ENCODE measurements at regions not wholly inside any gene's neighbourhood (a gene's known extent, or its start where the extent isn't known, plus 50 kb on each side); places are given as distances from the start of the nearest gene placed in this dataset.

DNA sequence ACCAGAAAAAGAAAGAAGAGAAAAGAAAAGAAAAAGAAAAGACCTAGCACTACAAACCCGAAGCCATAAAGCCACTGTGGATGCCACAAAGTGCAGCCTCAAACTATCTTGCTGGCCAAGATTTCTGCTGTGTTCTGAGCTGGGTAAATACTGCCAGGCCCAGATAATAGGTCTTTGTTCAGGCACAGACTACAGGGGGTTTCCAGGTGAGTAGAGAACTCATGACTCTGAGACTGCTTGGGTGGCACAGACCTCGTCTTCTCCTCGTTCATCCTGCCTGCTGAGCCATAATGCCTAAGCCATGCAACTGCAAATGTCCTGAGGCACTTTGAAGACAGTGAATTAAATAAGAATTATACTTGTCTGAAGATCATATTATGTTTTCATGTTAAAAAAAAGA lies 651.8 kb downstream of the LMO4 start:
- Histone ChIP-seq H3K9me3 (no peaks in the 10 kb centered on the region), H3K36me3 (replicated peaks in 1 of 2; ENCODE audit: insufficient read depth in 1 of 2, low read depth in 2 of 2) (no peaks in the 10 kb centered on the region), H3K27ac (peak overlapping the region in 2 of 4 donors; percentile 15 to 20), H3K27me3 (no peaks in the 10 kb centered on the region), H3K4me1 (no peaks in the 10 kb centered on the region), H3K4me3 (no peak overlapping the region)
- DNase-seq: peak in 2 of 4 donors; percentile 8 to 13
- ATAC-seq: peak; percentile 75
- intact Hi-C loops (cut with DNase I): no loop called here
- 7 to 12% methylated on average over 3 of the region's 3 CpGs for WGBS, 2 donors
- TF ChIP-seq, protein P1, sequence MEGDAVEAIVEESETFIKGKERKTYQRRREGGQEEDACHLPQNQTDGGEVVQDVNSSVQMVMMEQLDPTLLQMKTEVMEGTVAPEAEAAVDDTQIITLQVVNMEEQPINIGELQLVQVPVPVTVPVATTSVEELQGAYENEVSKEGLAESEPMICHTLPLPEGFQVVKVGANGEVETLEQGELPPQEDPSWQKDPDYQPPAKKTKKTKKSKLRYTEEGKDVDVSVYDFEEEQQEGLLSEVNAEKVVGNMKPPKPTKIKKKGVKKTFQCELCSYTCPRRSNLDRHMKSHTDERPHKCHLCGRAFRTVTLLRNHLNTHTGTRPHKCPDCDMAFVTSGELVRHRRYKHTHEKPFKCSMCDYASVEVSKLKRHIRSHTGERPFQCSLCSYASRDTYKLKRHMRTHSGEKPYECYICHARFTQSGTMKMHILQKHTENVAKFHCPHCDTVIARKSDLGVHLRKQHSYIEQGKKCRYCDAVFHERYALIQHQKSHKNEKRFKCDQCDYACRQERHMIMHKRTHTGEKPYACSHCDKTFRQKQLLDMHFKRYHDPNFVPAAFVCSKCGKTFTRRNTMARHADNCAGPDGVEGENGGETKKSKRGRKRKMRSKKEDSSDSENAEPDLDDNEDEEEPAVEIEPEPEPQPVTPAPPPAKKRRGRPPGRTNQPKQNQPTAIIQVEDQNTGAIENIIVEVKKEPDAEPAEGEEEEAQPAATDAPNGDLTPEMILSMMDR (IDR thresholded peaks at IDR 0.05): no peak
- no peak for TF ChIP-seq POLR2A (IDR thresholded peaks at IDR 0.05)

DNA sequence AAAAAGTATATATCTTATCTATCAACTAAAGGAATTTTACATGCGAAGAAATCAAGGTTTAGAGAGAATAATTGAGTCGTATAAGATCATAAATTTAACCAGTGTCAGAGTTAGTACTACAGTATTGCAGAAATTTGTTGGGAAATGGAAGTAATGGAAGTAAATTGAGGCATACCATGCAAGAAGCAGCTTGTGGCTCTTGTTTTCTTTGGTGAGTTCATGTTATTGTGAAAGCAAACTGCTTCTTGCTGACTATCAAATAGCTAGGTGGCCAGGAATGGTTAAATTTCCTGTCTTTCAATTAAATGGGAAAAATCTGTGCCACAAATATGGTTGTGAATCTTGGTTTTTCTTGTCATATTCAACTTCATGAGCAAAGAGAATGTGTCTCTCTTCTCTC lies 652.7 kb downstream of the LMO4 start:
- ATAC-seq: no peak
- no peaks in the 10 kb centered on the region for H3K36me3 ChIP-seq (replicated peaks in 1 of 2; ENCODE audit: insufficient read depth in 1 of 2, low read depth in 2 of 2)
- intact Hi-C loops (cut with DNase I): no loop called here
- 82% methylated on average over 2 of the region's 2 CpGs for WGBS, 2 donors
- no peak overlapping the region for H3K4me3 ChIP-seq
- no peaks in the 10 kb centered on the region for H3K27me3 ChIP-seq
- H3K9me3 ChIP-seq: no peaks in the 10 kb centered on the region
- no peaks in the 10 kb centered on the region for H3K4me1 ChIP-seq
- H3K27ac ChIP-seq: no peak overlapping the region
- DNase-seq: no peak
- TF ChIP-seq POLR2A (IDR thresholded peaks at IDR 0.05): no peak
- TF ChIP-seq, protein P1 (IDR thresholded peaks at IDR 0.05): no peak

DNA sequence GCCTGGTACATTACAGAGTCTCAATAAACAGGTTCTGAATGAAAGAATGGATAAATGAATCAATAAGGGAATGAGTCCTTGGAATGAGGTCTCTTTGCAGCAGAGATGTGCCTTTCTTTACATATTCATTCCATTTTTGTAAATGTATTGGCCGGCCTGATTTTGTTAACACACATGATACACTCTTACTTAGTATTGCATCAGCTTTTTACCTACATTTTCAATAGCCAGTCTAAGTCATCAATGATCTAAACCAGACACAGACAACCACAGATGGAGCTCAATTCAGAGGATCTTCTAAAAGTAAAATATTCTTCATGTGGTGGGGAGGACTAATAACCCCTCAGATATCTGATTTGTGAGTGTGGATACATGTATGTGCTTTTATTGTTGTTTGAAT lies 653.1 kb downstream of the LMO4 start:
- no peaks in the 10 kb centered on the region for H3K4me1 ChIP-seq
- DNase-seq: no peak
- H3K9me3 ChIP-seq: no peaks in the 10 kb centered on the region
- WGBS, 2 donors: 90 to 100% methylated on average over 1 of the region's 1 CpG
- no peak for ATAC-seq
- no peak overlapping the region for H3K27ac ChIP-seq
- H3K4me3 ChIP-seq: no peak overlapping the region
- no peaks in the 10 kb centered on the region for H3K27me3 ChIP-seq
- TF ChIP-seq, protein P1 (IDR thresholded peaks at IDR 0.05): no peak
- no peak for TF ChIP-seq POLR2A (IDR thresholded peaks at IDR 0.05)
- no peaks in the 10 kb centered on the region for H3K36me3 ChIP-seq (replicated peaks in 1 of 2; ENCODE audit: insufficient read depth in 1 of 2, low read depth in 2 of 2)
- intact Hi-C loops (cut with DNase I): no loop called here

DNA sequence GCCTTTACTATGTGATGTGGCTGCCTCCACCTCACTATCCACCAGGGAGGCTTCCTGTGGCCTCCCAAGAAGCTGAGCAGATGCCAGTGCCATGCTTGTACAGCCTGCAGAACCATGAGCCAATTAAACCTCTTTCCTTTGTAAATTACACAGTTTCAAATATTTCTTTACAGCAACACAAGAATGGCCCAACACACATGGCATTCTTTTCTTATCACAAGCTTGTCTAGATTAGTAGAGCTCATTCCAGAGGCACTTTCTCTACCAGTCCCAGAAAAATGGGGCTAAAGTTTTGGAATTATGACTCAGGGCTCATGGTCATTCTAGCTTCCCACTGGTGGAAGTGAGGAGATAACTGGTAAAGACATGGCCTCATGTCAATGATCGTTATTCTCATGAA lies 655.2 kb downstream of the LMO4 start:
- no peak for DNase-seq
- 86 to 96% methylated on average over 1 of the region's 1 CpG for WGBS, 2 donors
- no peaks in the 10 kb centered on the region for H3K36me3 ChIP-seq (replicated peaks in 1 of 2; ENCODE audit: insufficient read depth in 1 of 2, low read depth in 2 of 2)
- no peaks in the 10 kb centered on the region for H3K27me3 ChIP-seq
- no peak for ATAC-seq
- no peaks in the 10 kb centered on the region for H3K4me1 ChIP-seq
- TF ChIP-seq POLR2A (IDR thresholded peaks at IDR 0.05): no peak
- TF ChIP-seq, protein P1 (IDR thresholded peaks at IDR 0.05): no peak
- no peaks in the 10 kb centered on the region for H3K9me3 ChIP-seq
- intact Hi-C loops (cut with DNase I): no loop called here
- H3K4me3 ChIP-seq: no peak overlapping the region
- H3K27ac ChIP-seq: no peak overlapping the region

DNA sequence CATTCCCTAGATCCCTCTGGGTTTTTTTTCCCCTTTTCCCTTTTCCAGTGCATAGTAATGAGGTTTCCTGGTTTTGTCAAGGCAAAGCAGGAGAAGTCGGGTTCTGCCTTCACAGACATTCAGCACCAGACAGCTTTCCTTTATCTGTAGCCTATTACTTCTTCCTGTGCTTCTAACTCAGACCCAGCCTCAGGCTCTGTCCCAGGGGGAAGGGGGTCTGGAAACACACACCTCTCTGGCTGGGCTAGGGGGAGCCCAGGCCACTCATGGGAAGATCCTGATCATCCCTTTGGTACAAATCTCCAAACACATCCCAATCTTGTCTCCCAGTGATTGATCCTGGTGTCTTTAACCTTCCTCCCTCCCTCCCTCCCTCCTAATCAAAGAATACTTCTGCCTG lies 656.4 kb downstream of the LMO4 start:
- ATAC-seq (no peak), DNase-seq (no peak)
- Histone ChIP-seq H3K27ac (no peak overlapping the region), H3K27me3 (no peaks in the 10 kb centered on the region), H3K4me1 (no peaks in the 10 kb centered on the region), H3K4me3 (no peak overlapping the region), H3K36me3 (replicated peaks in 1 of 2; ENCODE audit: insufficient read depth in 1 of 2, low read depth in 2 of 2) (no peaks in the 10 kb centered on the region), H3K9me3 (no peaks in the 10 kb centered on the region)
- TF ChIP-seq POLR2A (IDR thresholded peaks at IDR 0.05): no peak
- TF ChIP-seq, protein P1 (IDR thresholded peaks at IDR 0.05): no peak
- 65 to 73% methylated on average over 1 of the region's 1 CpG for WGBS, 2 donors
- intact Hi-C loops (cut with DNase I): no loop called here

Measured in body of pancreas (tissue), 4 donors.